ENCODE measurements at regions not wholly inside any gene's neighbourhood (a gene's known extent, or its start where the extent isn't known, plus 50 kb on each side); places are given as distances from the start of the nearest gene placed in this dataset.

GRCh38 chrX:16014171-16014570 is 109.2 kb upstream of the GRPR start:
- DNase-seq (ENCODE audit: low read depth, low spot score), result no peak
- Histone ChIP-seq H3K9ac (ENCODE audit: insufficient read length, low read depth) (no peak overlapping the region), H3K4me3 (ENCODE audit: insufficient read length, low read depth) (no peak overlapping the region), H3K36me3 (ENCODE audit: insufficient read depth, insufficient read length, low read length) (no peaks in the 10 kb centered on the region), H3K4me1 (ENCODE audit: insufficient read depth, insufficient read length) (no peaks in the 10 kb centered on the region), H3K9me3 (ENCODE audit: insufficient read depth, low read length) (no peaks in the 10 kb centered on the region; the same call in 1 of the 2 replicates), H3K27me3 (ENCODE audit: insufficient read depth, insufficient read length) (no peaks in the 10 kb centered on the region)
- no peak for TF ChIP-seq SUZ12 (IDR thresholded peaks at IDR 0.05; ENCODE audit: extremely low read depth, insufficient read depth, insufficient read length)
- TF ChIP-seq ZNF274 (IDR thresholded peaks at IDR 0.05; ENCODE audit: low read depth, low read length), result no peak
- no peak for TF ChIP-seq YY1 (IDR thresholded peaks at IDR 0.05; ENCODE audit: insufficient read depth, insufficient read length)

GRCh38 chrX:16012250-16012649 is 111.1 kb upstream of the GRPR start:
- Histone ChIP-seq H3K9ac (ENCODE audit: insufficient read length, low read depth) (no peak overlapping the region), H3K4me1 (ENCODE audit: insufficient read depth, insufficient read length) (no peaks in the 10 kb centered on the region), H3K27me3 (ENCODE audit: insufficient read depth, insufficient read length) (no peaks in the 10 kb centered on the region), H3K36me3 (ENCODE audit: insufficient read depth, insufficient read length, low read length) (no peaks in the 10 kb centered on the region), H3K4me3 (ENCODE audit: insufficient read length, low read depth) (no peak overlapping the region), H3K9me3 (ENCODE audit: insufficient read depth, low read length) (no peaks in the 10 kb centered on the region)
- TF ChIP-seq SUZ12 (IDR thresholded peaks at IDR 0.05; ENCODE audit: extremely low read depth, insufficient read depth, insufficient read length), result no peak
- TF ChIP-seq YY1 (IDR thresholded peaks at IDR 0.05; ENCODE audit: insufficient read depth, insufficient read length), result no peak
- TF ChIP-seq ZNF274 (IDR thresholded peaks at IDR 0.05; ENCODE audit: low read depth, low read length), result no peak
- DNase-seq (ENCODE audit: low read depth, low spot score), result no peak

- Histone ChIP-seq H3K36me3 (ENCODE audit: insufficient read depth, insufficient read length, low read length) (no peaks in the 10 kb centered on the region), H3K9ac (ENCODE audit: insufficient read length, low read depth) (no peak overlapping the region), H3K4me1 (ENCODE audit: insufficient read depth, insufficient read length) (no peaks in the 10 kb centered on the region), H3K27me3 (ENCODE audit: insufficient read depth, insufficient read length) (no peaks in the 10 kb centered on the region), H3K9me3 (ENCODE audit: insufficient read depth, low read length) (0 out of 2 replicates have a peak, but pooled peaks cover 5% of the 10 kb centered on the region), H3K4me3 (ENCODE audit: insufficient read length, low read depth) (no peak overlapping the region)
- DNase-seq (ENCODE audit: low read depth, low spot score), result no peak
- TF ChIP-seq ZNF274 (IDR thresholded peaks at IDR 0.05; ENCODE audit: low read depth, low read length) (no peak), SUZ12 (IDR thresholded peaks at IDR 0.05; ENCODE audit: extremely low read depth, insufficient read depth, insufficient read length) (no peak), YY1 (IDR thresholded peaks at IDR 0.05; ENCODE audit: insufficient read depth, insufficient read length) (no peak)
Observed at GRCh38 chrX:16005917-16006316, 117.4 kb upstream of the GRPR start.

- Histone ChIP-seq H3K36me3 (ENCODE audit: insufficient read depth, insufficient read length, low read length) (no peaks in the 10 kb centered on the region), H3K27me3 (ENCODE audit: insufficient read depth, insufficient read length) (no peaks in the 10 kb centered on the region), H3K4me1 (ENCODE audit: insufficient read depth, insufficient read length) (no peaks in the 10 kb centered on the region), H3K9me3 (ENCODE audit: insufficient read depth, low read length) (0 out of 2 replicates have a peak, but pooled peaks cover 7% of the 10 kb centered on the region), H3K4me3 (ENCODE audit: insufficient read length, low read depth) (no peak overlapping the region), H3K9ac (ENCODE audit: insufficient read length, low read depth) (no peak overlapping the region)
- peak; percentile 30 for DNase-seq (ENCODE audit: low read depth, low spot score)
- no peak for TF ChIP-seq SUZ12 (IDR thresholded peaks at IDR 0.05; ENCODE audit: extremely low read depth, insufficient read depth, insufficient read length)
Observed at GRCh38 chrX:16002185-16002584, 121.2 kb upstream of the GRPR start.

- H3K9ac ChIP-seq (ENCODE audit: insufficient read length, low read depth), result no peak overlapping the region
- TF ChIP-seq ZNF274 (IDR thresholded peaks at IDR 0.05; ENCODE audit: low read depth, low read length) (no peak), SUZ12 (IDR thresholded peaks at IDR 0.05; ENCODE audit: extremely low read depth, insufficient read depth, insufficient read length) (no peak), YY1 (IDR thresholded peaks at IDR 0.05; ENCODE audit: insufficient read depth, insufficient read length) (no peak)
- H3K36me3 ChIP-seq (ENCODE audit: insufficient read depth, insufficient read length, low read length), result no peaks in the 10 kb centered on the region
- no peaks in the 10 kb centered on the region for H3K4me1 ChIP-seq (ENCODE audit: insufficient read depth, insufficient read length)
- H3K27me3 ChIP-seq (ENCODE audit: insufficient read depth, insufficient read length), result no peaks in the 10 kb centered on the region
- peaks cover 27% of the 10 kb centered on the region for H3K9me3 ChIP-seq (ENCODE audit: insufficient read depth, low read length)
- DNase-seq (ENCODE audit: low read depth, low spot score), result no peak
- H3K4me3 ChIP-seq (ENCODE audit: insufficient read length, low read depth), result no peak overlapping the region
Observed at GRCh38 chrX:15998350-15998749, 125.0 kb upstream of the GRPR start.

- TF ChIP-seq YY1 (IDR thresholded peaks at IDR 0.05; ENCODE audit: insufficient read depth, insufficient read length), result no peak
- no peak for TF ChIP-seq ZNF274 (IDR thresholded peaks at IDR 0.05; ENCODE audit: low read depth, low read length)
- TF ChIP-seq SUZ12 (IDR thresholded peaks at IDR 0.05; ENCODE audit: extremely low read depth, insufficient read depth, insufficient read length), result no peak
- peaks cover 8% of the 10 kb centered on the region for H3K9me3 ChIP-seq (ENCODE audit: insufficient read depth, low read length)
- H3K36me3 ChIP-seq (ENCODE audit: insufficient read depth, insufficient read length, low read length), result no peaks in the 10 kb centered on the region
- no peaks in the 10 kb centered on the region for H3K4me1 ChIP-seq (ENCODE audit: insufficient read depth, insufficient read length)
- H3K27me3 ChIP-seq (ENCODE audit: insufficient read depth, insufficient read length), result no peaks in the 10 kb centered on the region
- DNase-seq (ENCODE audit: low read depth, low spot score), result no peak
- H3K9ac ChIP-seq (ENCODE audit: insufficient read length, low read depth), result no peak overlapping the region
- H3K4me3 ChIP-seq (ENCODE audit: insufficient read length, low read depth), result no peak overlapping the region
Observed at GRCh38 chrX:15989716-15990115, 133.6 kb upstream of the GRPR start.

- no peak for TF ChIP-seq SUZ12 (IDR thresholded peaks at IDR 0.05; ENCODE audit: extremely low read depth, insufficient read depth, insufficient read length)
- TF ChIP-seq ZNF274 (IDR thresholded peaks at IDR 0.05; ENCODE audit: low read depth, low read length), result no peak
- no peak for TF ChIP-seq YY1 (IDR thresholded peaks at IDR 0.05; ENCODE audit: insufficient read depth, insufficient read length)
- no peak for DNase-seq (ENCODE audit: low read depth, low spot score)
- Histone ChIP-seq H3K9me3 (ENCODE audit: insufficient read depth, low read length) (peaks cover under 1% of the 10 kb centered on the region; the same call in 1 of the 2 replicates), H3K4me3 (ENCODE audit: insufficient read length, low read depth) (no peak overlapping the region), H3K4me1 (ENCODE audit: insufficient read depth, insufficient read length) (no peaks in the 10 kb centered on the region), H3K27me3 (ENCODE audit: insufficient read depth, insufficient read length) (no peaks in the 10 kb centered on the region), H3K9ac (ENCODE audit: insufficient read length, low read depth) (no peak overlapping the region), H3K36me3 (ENCODE audit: insufficient read depth, insufficient read length, low read length) (no peaks in the 10 kb centered on the region)
Observed at GRCh38 chrX:15988661-15989603, 134.3 kb upstream of the AP1S2 start.
